OCI-LY1 (cell line): ENCODE measurements at regions not wholly inside any gene's neighbourhood (a gene's known extent, or its start where the extent isn't known, plus 50 kb on each side); places are given as distances from the start of the nearest gene placed in this dataset.

ENCODE experiments used
- EZH2 ChIP-seq: fragments of 200-600 bp; sonication (generic), shearing (Covaris generic); IDR thresholded peaks from 2 replicates; pipeline ENCODE4 v1.8.0; 2017; ENCODE audit warnings: borderline replicate concordance, mixed run types, mild to moderate bottlenecking, antibody characterized with exemption, low read length, moderate library complexity, mixed read lengths
- TF ChIP-seq, protein P1 (sequence below): fragments of 200-600 bp; sonication (generic), shearing (Covaris generic); IDR thresholded peaks from 2 replicates; pipeline ENCODE4 v1.5.1; 2017; ENCODE audit warnings: mild to moderate bottlenecking, antibody characterized with exemption, low read length, moderate library complexity, mixed read lengths

DNA sequence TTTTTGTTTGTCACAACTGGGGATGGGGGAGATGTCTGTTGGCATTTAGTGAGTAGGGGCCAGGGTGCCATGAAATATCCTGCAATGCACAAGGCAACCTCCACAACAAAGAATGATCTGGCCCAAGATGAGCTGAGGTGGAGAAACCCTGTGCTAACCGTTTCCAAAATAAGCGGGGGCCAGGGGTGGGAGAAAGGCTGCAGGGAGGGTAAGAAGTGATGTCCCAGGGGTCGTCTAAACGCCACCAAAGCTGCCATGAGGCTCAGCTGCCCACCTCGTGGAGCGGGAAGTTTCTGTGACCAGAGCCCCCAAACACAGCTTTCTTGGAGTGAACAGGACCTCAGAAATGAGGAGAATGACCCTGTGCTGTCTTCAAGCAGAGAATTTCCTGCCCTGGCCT is 76.5 kb upstream of the CDH5 start:
- TF ChIP-seq EZH2: no peak
- TF ChIP-seq, protein P1, sequence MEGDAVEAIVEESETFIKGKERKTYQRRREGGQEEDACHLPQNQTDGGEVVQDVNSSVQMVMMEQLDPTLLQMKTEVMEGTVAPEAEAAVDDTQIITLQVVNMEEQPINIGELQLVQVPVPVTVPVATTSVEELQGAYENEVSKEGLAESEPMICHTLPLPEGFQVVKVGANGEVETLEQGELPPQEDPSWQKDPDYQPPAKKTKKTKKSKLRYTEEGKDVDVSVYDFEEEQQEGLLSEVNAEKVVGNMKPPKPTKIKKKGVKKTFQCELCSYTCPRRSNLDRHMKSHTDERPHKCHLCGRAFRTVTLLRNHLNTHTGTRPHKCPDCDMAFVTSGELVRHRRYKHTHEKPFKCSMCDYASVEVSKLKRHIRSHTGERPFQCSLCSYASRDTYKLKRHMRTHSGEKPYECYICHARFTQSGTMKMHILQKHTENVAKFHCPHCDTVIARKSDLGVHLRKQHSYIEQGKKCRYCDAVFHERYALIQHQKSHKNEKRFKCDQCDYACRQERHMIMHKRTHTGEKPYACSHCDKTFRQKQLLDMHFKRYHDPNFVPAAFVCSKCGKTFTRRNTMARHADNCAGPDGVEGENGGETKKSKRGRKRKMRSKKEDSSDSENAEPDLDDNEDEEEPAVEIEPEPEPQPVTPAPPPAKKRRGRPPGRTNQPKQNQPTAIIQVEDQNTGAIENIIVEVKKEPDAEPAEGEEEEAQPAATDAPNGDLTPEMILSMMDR: no peak
